HEK293 (cell line): ENCODE measurements at regions not wholly inside any gene's neighbourhood (a gene's known extent, or its start where the extent isn't known, plus 50 kb on each side); places are given as distances from the start of the nearest gene placed in this dataset.

Source experiments
- ZNF112 ChIP-seq: fragments of 450-650 bp; formaldehyde crosslinking; IDR thresholded peaks from 2 replicates; pipeline ENCODE4 v1.5.0; 2017; ENCODE audit warnings: missing biosample characterization, missing genetic modification characterization
- ZNF544 ChIP-seq: fragments of 450-650 bp; formaldehyde crosslinking; IDR thresholded peaks from 2 replicates; pipeline ENCODE4 v1.5.0; 2017; ENCODE audit warnings: missing biosample characterization, missing genetic modification characterization
- ZNF571 ChIP-seq: fragments of 450-650 bp; formaldehyde crosslinking; IDR thresholded peaks from 2 replicates; pipeline ENCODE4 v1.5.0; 2017; ENCODE audit warnings: missing biosample characterization, missing genetic modification characterization
- ZNF768 ChIP-seq: fragments of 450-650 bp; formaldehyde crosslinking; IDR thresholded peaks from 2 replicates; pipeline ENCODE4 v1.5.1; 2018; ENCODE audit warnings: missing biosample characterization, mild to moderate bottlenecking, missing genetic modification characterization
- TF ChIP-seq, protein P1 (sequence below): fragments of 450-650 bp; formaldehyde crosslinking; IDR thresholded peaks from 2 replicates; pipeline ENCODE4 v1.5.1; 2016; ENCODE audit warnings: missing biosample characterization, missing genetic modification characterization
- TF ChIP-seq, protein P2 (sequence below): fragments of 450-650 bp; formaldehyde crosslinking; IDR thresholded peaks from 2 replicates; pipeline ENCODE4 v1.5.1; 2016; ENCODE audit warnings: missing biosample characterization, missing genetic modification characterization
- TF ChIP-seq, protein P3 (sequence below): fragments of 450-650 bp; formaldehyde crosslinking; IDR thresholded peaks from 2 replicates; pipeline ENCODE4 v1.5.1; 2016; ENCODE audit warnings: missing biosample characterization, missing genetic modification characterization, low read depth
- TF ChIP-seq, protein P4 (sequence below): fragments of 450-650 bp; formaldehyde crosslinking; IDR thresholded peaks from 2 replicates; pipeline ENCODE4 v1.5.1; 2017; ENCODE audit warnings: missing biosample characterization, missing genetic modification characterization

DNA sequence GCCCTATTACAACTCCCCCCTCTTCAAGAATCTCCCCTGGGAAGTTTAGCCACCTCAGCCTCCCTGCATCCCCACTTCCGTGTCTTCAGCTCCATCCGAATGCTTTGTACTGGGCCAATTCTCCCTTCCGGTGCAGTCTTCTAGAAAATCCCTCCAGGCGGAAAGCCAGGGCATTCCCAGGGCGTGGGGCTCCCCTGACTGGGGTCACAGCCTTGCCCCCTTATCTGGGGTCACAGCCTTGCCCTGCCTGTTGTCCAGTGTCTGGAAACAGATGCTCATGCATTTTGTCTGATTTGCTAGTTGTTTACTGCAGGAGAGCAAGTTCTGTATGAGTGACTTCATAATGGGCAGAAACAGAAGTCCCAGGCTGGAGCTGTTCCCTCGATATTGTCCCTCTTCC, 112.5 kb upstream of the TCERG1L start:
- TF ChIP-seq ZNF544 (tag by site-specific recombination), result no peak
- TF ChIP-seq, protein P1, sequence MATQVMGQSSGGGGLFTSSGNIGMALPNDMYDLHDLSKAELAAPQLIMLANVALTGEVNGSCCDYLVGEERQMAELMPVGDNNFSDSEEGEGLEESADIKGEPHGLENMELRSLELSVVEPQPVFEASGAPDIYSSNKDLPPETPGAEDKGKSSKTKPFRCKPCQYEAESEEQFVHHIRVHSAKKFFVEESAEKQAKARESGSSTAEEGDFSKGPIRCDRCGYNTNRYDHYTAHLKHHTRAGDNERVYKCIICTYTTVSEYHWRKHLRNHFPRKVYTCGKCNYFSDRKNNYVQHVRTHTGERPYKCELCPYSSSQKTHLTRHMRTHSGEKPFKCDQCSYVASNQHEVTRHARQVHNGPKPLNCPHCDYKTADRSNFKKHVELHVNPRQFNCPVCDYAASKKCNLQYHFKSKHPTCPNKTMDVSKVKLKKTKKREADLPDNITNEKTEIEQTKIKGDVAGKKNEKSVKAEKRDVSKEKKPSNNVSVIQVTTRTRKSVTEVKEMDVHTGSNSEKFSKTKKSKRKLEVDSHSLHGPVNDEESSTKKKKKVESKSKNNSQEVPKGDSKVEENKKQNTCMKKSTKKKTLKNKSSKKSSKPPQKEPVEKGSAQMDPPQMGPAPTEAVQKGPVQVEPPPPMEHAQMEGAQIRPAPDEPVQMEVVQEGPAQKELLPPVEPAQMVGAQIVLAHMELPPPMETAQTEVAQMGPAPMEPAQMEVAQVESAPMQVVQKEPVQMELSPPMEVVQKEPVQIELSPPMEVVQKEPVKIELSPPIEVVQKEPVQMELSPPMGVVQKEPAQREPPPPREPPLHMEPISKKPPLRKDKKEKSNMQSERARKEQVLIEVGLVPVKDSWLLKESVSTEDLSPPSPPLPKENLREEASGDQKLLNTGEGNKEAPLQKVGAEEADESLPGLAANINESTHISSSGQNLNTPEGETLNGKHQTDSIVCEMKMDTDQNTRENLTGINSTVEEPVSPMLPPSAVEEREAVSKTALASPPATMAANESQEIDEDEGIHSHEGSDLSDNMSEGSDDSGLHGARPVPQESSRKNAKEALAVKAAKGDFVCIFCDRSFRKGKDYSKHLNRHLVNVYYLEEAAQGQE, result no peak
- TF ChIP-seq, protein P2, sequence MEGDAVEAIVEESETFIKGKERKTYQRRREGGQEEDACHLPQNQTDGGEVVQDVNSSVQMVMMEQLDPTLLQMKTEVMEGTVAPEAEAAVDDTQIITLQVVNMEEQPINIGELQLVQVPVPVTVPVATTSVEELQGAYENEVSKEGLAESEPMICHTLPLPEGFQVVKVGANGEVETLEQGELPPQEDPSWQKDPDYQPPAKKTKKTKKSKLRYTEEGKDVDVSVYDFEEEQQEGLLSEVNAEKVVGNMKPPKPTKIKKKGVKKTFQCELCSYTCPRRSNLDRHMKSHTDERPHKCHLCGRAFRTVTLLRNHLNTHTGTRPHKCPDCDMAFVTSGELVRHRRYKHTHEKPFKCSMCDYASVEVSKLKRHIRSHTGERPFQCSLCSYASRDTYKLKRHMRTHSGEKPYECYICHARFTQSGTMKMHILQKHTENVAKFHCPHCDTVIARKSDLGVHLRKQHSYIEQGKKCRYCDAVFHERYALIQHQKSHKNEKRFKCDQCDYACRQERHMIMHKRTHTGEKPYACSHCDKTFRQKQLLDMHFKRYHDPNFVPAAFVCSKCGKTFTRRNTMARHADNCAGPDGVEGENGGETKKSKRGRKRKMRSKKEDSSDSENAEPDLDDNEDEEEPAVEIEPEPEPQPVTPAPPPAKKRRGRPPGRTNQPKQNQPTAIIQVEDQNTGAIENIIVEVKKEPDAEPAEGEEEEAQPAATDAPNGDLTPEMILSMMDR (tag by site-specific recombination), result no peak
- TF ChIP-seq ZNF768 (tag by site-specific recombination), result no peak
- TF ChIP-seq, protein P3, sequence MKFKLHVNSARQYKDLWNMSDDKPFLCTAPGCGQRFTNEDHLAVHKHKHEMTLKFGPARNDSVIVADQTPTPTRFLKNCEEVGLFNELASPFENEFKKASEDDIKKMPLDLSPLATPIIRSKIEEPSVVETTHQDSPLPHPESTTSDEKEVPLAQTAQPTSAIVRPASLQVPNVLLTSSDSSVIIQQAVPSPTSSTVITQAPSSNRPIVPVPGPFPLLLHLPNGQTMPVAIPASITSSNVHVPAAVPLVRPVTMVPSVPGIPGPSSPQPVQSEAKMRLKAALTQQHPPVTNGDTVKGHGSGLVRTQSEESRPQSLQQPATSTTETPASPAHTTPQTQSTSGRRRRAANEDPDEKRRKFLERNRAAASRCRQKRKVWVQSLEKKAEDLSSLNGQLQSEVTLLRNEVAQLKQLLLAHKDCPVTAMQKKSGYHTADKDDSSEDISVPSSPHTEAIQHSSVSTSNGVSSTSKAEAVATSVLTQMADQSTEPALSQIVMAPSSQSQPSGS (tag by site-specific recombination), result no peak
- TF ChIP-seq ZNF571 (tag by site-specific recombination), result no peak
- TF ChIP-seq, protein P4, sequence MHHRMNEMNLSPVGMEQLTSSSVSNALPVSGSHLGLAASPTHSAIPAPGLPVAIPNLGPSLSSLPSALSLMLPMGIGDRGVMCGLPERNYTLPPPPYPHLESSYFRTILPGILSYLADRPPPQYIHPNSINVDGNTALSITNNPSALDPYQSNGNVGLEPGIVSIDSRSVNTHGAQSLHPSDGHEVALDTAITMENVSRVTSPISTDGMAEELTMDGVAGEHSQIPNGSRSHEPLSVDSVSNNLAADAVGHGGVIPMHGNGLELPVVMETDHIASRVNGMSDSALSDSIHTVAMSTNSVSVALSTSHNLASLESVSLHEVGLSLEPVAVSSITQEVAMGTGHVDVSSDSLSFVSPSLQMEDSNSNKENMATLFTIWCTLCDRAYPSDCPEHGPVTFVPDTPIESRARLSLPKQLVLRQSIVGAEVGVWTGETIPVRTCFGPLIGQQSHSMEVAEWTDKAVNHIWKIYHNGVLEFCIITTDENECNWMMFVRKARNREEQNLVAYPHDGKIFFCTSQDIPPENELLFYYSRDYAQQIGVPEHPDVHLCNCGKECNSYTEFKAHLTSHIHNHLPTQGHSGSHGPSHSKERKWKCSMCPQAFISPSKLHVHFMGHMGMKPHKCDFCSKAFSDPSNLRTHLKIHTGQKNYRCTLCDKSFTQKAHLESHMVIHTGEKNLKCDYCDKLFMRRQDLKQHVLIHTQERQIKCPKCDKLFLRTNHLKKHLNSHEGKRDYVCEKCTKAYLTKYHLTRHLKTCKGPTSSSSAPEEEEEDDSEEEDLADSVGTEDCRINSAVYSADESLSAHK (tag by site-specific recombination), result no peak
- no peak for TF ChIP-seq ZNF112
